ENCODE measurements at regions not wholly inside any gene's neighbourhood (a gene's known extent, or its start where the extent isn't known, plus 50 kb on each side); places are given as distances from the start of the nearest gene placed in this dataset.

- TF ChIP-seq POLR2A (IDR thresholded peaks at IDR 0.05) = no peak
- TF ChIP-seq, protein P1, sequence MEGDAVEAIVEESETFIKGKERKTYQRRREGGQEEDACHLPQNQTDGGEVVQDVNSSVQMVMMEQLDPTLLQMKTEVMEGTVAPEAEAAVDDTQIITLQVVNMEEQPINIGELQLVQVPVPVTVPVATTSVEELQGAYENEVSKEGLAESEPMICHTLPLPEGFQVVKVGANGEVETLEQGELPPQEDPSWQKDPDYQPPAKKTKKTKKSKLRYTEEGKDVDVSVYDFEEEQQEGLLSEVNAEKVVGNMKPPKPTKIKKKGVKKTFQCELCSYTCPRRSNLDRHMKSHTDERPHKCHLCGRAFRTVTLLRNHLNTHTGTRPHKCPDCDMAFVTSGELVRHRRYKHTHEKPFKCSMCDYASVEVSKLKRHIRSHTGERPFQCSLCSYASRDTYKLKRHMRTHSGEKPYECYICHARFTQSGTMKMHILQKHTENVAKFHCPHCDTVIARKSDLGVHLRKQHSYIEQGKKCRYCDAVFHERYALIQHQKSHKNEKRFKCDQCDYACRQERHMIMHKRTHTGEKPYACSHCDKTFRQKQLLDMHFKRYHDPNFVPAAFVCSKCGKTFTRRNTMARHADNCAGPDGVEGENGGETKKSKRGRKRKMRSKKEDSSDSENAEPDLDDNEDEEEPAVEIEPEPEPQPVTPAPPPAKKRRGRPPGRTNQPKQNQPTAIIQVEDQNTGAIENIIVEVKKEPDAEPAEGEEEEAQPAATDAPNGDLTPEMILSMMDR (IDR thresholded peaks at IDR 0.05) = no peak
Measured at GRCh38 chr5:72651779-72652178, 144.6 kb upstream of the ZNF366 start.
